WI38 (cell line): ENCODE measurements at regions not wholly inside any gene's neighbourhood (a gene's known extent, or its start where the extent isn't known, plus 50 kb on each side); places are given as distances from the start of the nearest gene placed in this dataset.

Source experiments
- H3K4me3 ChIP-seq: 2 replicates; pipeline ENCODE4 v1.5.1; 2011; ENCODE audit warnings: low read depth, mild to moderate bottlenecking, control low read depth, low read length
- CTCF ChIP-seq: IDR thresholded peaks from 2 replicates; pipeline ENCODE4 v1.5.1; 2012; ENCODE audit warnings: low read depth, mild to moderate bottlenecking, control low read depth, low read length

- H3K4me3 ChIP-seq = no peak overlapping the region
Observed at GRCh38 chr10:31731711-31732110, 196.9 kb downstream of the ARHGAP12 start.

GRCh38 chr10:31730776-31731175 lies 197.9 kb downstream of the ARHGAP12 start:
- TF ChIP-seq CTCF = no peak
- H3K4me3 ChIP-seq = no peak overlapping the region

More at GRCh38 chr10:31731711-31732110, 196.9 kb downstream of the ARHGAP12 start:
- no peak for TF ChIP-seq CTCF

- TF ChIP-seq CTCF = no peak
- no peak overlapping the region for H3K4me3 ChIP-seq
Observed at GRCh38 chr10:31728698-31729224, 199.9 kb downstream of the ARHGAP12 start.

- no peak for TF ChIP-seq CTCF
- no peak overlapping the region for H3K4me3 ChIP-seq
Observed at GRCh38 chr10:31725436-31725835, 203.2 kb downstream of the ARHGAP12 start.

GRCh38 chr10:31724296-31724695 lies 204.3 kb downstream of the ARHGAP12 start:
- no peak overlapping the region for H3K4me3 ChIP-seq
- no peak for TF ChIP-seq CTCF

- TF ChIP-seq CTCF = no peak
- H3K4me3 ChIP-seq = no peak overlapping the region
Observed at GRCh38 chr10:31723106-31723750, 205.4 kb downstream of the ARHGAP12 start.

GRCh38 chr10:31721096-31721495 lies 207.5 kb downstream of the ARHGAP12 start:
- no peak for TF ChIP-seq CTCF
- H3K4me3 ChIP-seq = no peak overlapping the region
